Muscle layer of duodenum (tissue), 2 donors: ENCODE measurements at regions not wholly inside any gene's neighbourhood (a gene's known extent, or its start where the extent isn't known, plus 50 kb on each side); places are given as distances from the start of the nearest gene placed in this dataset.
"Not testable (repeated sequence)": the region's sequence is repeated elsewhere in the genome, so short reads cannot be mapped to it uniquely, and the experiment has no call there.

Experiments
- H3K27ac ChIP-seq: one replicate; pipeline ENCODE4 v1.7.0; 2013; ENCODE audit warnings: mild to moderate bottlenecking, low read length
- H3K27me3 ChIP-seq: one replicate; pipeline ENCODE4 v1.7.0; 2013; ENCODE audit warnings: low read depth, mild to moderate bottlenecking, control low read depth, low read length
- H3K36me3 ChIP-seq, 2 donors: one replicate each; pipeline ENCODE4 v1.7.0; 2013; ENCODE audit warnings: low read length in 2 of 2, control low read depth in 1 of 2, mild to moderate bottlenecking in 1 of 2; ENCODE audit not compliant: insufficient read depth in 2 of 2, control insufficient read depth in 1 of 2
- H3K4me1 ChIP-seq, 2 donors: one replicate each; pipeline ENCODE4 v1.7.0; 2013; ENCODE audit warnings: low read length in 2 of 2, mild to moderate bottlenecking in 2 of 2, control low read depth in 1 of 2, moderate library complexity in 1 of 2; ENCODE audit not compliant: insufficient read depth in 2 of 2, control insufficient read depth in 1 of 2
- H3K4me3 ChIP-seq, 2 donors: one replicate each; pipeline ENCODE4 v1.7.0; 2013; ENCODE audit warnings: low read length in 2 of 2, low read depth in 1 of 2, mild to moderate bottlenecking in 1 of 2
- H3K9me3 ChIP-seq, 2 donors: one replicate each; pipeline ENCODE4 v1.7.0; 2013; ENCODE audit warnings: low read length in 2 of 2, control low read depth in 1 of 2, mild to moderate bottlenecking in 1 of 2; ENCODE audit not compliant: control insufficient read depth in 1 of 2
- donor health status: healthy.

GRCh38 chr2:134019871-134020270, 234.0 kb upstream of the MGAT5 start:
- no peaks in the 10 kb centered on the region for H3K4me1 ChIP-seq
- H3K36me3 ChIP-seq: no peaks in the 10 kb centered on the region
- no peaks in the 10 kb centered on the region for H3K9me3 ChIP-seq
- H3K27ac ChIP-seq: no peak overlapping the region
- no peaks in the 10 kb centered on the region for H3K27me3 ChIP-seq
- no peak overlapping the region for H3K4me3 ChIP-seq

DNA sequence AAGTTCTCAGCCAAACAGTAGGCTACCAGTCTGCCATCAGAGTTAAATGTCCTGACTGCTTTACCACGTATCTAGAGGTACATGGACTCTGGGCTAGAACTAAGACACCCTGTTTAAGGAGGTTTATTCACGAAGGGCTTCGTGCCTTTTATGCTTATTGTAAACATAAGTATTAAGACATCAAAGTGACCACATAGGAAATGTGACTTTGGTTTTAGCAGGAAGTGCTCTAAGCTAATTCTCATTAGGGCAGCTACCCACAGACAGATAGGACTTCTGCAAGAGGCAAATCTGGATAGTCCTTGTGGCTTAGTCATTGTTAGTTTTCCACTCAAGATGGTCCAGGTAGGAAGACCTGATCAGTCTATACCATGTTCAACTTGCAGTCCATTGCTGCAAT, 233.3 kb upstream of the MGAT5 start:
- H3K4me1 ChIP-seq: no peaks in the 10 kb centered on the region
- no peaks in the 10 kb centered on the region for H3K9me3 ChIP-seq
- no peak overlapping the region for H3K27ac ChIP-seq
- H3K4me3 ChIP-seq: no peak overlapping the region
- no peaks in the 10 kb centered on the region for H3K27me3 ChIP-seq
- no peaks in the 10 kb centered on the region for H3K36me3 ChIP-seq

- H3K4me3 ChIP-seq: no peak overlapping the region
- peaks cover 5% of the 10 kb centered on the region for H3K27me3 ChIP-seq
- no peaks in the 10 kb centered on the region for H3K4me1 ChIP-seq
Observed at GRCh38 chr2:134021830-134022524, 231.9 kb upstream of the MGAT5 start.

DNA sequence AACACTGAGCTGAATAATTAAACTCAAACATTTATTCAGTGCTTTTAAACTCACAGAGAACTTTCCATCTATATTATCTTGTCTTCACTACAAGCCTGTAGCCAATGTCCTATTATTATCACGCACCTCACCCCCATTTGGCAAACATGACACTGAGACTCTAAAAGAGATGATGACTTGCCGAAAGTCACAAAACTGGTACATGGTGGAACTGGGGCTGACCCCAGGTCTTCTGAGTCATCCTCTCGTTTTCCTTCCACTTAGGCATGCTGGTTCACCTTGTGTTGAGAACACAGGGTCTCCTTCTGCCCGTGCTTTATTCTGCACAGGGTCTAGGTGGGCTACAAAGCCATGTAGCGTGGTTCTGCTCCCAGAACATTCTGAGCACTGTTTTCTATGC, 230.0 kb upstream of the MGAT5 start:
- Histone ChIP-seq H3K27ac (no peak overlapping the region), H3K4me3 (no peak overlapping the region), H3K27me3 (peaks cover 10% of the 10 kb centered on the region), H3K4me1 (no peaks in the 10 kb centered on the region), H3K9me3 (no peaks in the 10 kb centered on the region), H3K36me3 (no peaks in the 10 kb centered on the region)

More at GRCh38 chr2:134021830-134022524, 231.9 kb upstream of the MGAT5 start:
- no peak overlapping the region for H3K27ac ChIP-seq
- no peaks in the 10 kb centered on the region for H3K9me3 ChIP-seq
- H3K36me3 ChIP-seq: no peaks in the 10 kb centered on the region

DNA sequence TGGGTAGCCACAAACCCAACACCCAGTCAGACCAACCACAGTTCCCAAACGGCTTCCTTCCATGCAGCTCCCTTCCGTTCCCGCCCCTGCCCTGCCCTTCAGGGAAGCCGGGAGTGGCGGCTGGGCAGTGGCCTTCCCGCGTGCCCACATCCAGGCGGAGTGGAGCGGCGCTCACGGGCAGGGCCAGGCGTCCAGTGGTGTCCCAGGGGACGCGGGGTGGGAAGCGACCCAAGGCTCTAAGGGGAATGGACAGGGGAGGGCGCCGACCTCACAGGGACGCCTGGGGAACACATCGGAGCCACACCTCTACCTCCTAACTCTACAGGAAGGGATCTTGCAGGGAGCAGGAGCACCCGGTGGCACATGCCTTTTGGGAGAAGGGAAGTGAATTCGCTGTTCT, 225.9 kb upstream of the MGAT5 start:
- H3K27me3 ChIP-seq: peaks cover 12% of the 10 kb centered on the region
- H3K27ac ChIP-seq: no peak overlapping the region
- H3K36me3 ChIP-seq: no peaks in the 10 kb centered on the region
- no peaks in the 10 kb centered on the region for H3K4me1 ChIP-seq
- H3K9me3 ChIP-seq: no peaks in the 10 kb centered on the region
- H3K4me3 ChIP-seq: peak overlapping the region; percentile 22 to 49

DNA sequence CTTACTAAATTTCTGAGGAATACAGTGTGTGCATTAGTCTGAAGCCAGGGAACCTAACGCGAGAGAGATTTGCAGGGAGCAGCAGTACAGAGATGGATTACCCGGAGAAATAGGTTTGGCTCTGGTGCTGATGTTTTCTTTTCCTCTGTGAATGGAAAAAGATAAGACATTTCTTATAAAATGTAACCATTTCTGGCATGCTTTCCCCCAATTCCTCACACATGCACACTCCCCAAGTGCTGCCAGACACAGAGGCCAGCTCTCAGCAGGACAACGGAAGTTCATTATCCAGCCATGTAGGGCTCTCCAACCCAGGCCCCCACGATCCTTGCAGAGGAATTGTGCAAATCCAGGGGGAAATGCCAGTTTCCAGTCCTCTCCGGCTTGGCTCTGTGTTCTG, 224.5 kb upstream of the MGAT5 start:
- H3K4me1 ChIP-seq: no peaks in the 10 kb centered on the region
- no peak overlapping the region for H3K4me3 ChIP-seq
- peaks cover 12% of the 10 kb centered on the region for H3K27me3 ChIP-seq
- H3K36me3 ChIP-seq: no peaks in the 10 kb centered on the region
- H3K9me3 ChIP-seq: no peaks in the 10 kb centered on the region
- H3K27ac ChIP-seq: no peak overlapping the region

DNA sequence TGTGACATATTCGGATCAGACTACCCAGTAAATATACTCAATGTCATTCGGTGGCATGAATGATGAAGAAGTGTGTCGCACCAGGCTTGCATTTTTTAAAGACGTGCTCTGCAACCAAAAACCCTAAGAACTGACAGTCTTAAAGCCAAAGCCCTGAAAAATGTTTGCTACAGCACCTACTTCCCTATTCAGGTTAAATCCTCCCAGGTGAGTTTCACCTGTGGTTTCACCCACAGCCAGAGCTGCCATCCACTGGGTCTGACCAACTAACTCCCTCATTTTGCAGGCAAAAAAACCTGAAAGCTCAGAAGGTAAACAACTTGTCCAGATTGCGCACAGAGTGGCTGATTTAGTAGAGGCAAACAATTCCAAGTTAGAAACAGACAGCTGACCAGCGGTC, 222.3 kb upstream of the MGAT5 start:
- no peaks in the 10 kb centered on the region for H3K4me1 ChIP-seq
- H3K27me3 ChIP-seq: peaks cover 11% of the 10 kb centered on the region
- H3K9me3 ChIP-seq: no peaks in the 10 kb centered on the region
- no peak overlapping the region for H3K4me3 ChIP-seq
- H3K27ac ChIP-seq: no peak overlapping the region
- no peaks in the 10 kb centered on the region for H3K36me3 ChIP-seq

GRCh38 chr2:134035605-134036370, 218.1 kb upstream of the MGAT5 start:
- Histone ChIP-seq H3K4me1 (no peaks in the 10 kb centered on the region), H3K27me3 (no peaks in the 10 kb centered on the region), H3K9me3 (no peaks in the 10 kb centered on the region), H3K27ac (no peak overlapping the region), H3K36me3 (no peaks in the 10 kb centered on the region), H3K4me3 (no peak overlapping the region)

- no peak overlapping the region for H3K4me3 ChIP-seq
- no peak overlapping the region for H3K27ac ChIP-seq
- no peaks in the 10 kb centered on the region for H3K27me3 ChIP-seq
- H3K9me3 ChIP-seq: peaks cover 0 to 2% of the 10 kb centered on the region in 2 donors
- no peaks in the 10 kb centered on the region for H3K36me3 ChIP-seq
- no peaks in the 10 kb centered on the region for H3K4me1 ChIP-seq
Observed at GRCh38 chr2:134039912-134040581, 213.8 kb upstream of the MGAT5 start.

- H3K36me3 ChIP-seq, H3K4me1 ChIP-seq, H3K27me3 ChIP-seq, H3K27ac ChIP-seq, H3K4me3 ChIP-seq, H3K9me3 ChIP-seq: not testable (repeated sequence)
Observed at GRCh38 chr2:134040626-134041172, 213.2 kb upstream of the MGAT5 start.

- Histone ChIP-seq H3K9me3 (peaks cover 0 to 2% of the 10 kb centered on the region in 2 donors), H3K27me3 (no peaks in the 10 kb centered on the region), H3K4me3 (no peak overlapping the region), H3K27ac (no peak overlapping the region), H3K4me1 (no peaks in the 10 kb centered on the region), H3K36me3 (no peaks in the 10 kb centered on the region)
Observed at GRCh38 chr2:134041877-134042276, 212.0 kb upstream of the MGAT5 start.
